ENCODE measurements at regions not wholly inside any gene's neighbourhood (a gene's known extent, or its start where the extent isn't known, plus 50 kb on each side); places are given as distances from the start of the nearest gene placed in this dataset.

- FAIRE-seq (no peak), ATAC-seq (no peak), DNase-seq (ENCODE audit: low read depth in 1 of 2, low spot score in 1 of 2) (no peak)
- H3K9me3 ChIP-seq = peaks cover 12% of the 10 kb centered on the region
- CTCF ChIA-PET = interaction anchor here (1.2 to 2.8 kb wide), 2 partner anchors 11 to 34 kb away, joined by 5 to 25 read pairs; no protein-coding TSS in a partner anchor
- TF ChIP-seq EHF (CRISPR knock-in tag; IDR thresholded peaks at IDR 0.05) = no peak
- TF ChIP-seq RNF2 (IDR thresholded peaks at IDR 0.05; ENCODE audit: borderline replicate concordance, low read depth) = no peak
- no peak for TF ChIP-seq POLR2AphosphoS2 (conservative IDR thresholded peaks at IDR 0.05; ENCODE audit: low read length)
- TF ChIP-seq ZNF302 (CRISPR knock-in tag; IDR thresholded peaks at IDR 0.05) = no peak
- no peak for TF ChIP-seq RARB (CRISPR knock-in tag; IDR thresholded peaks at IDR 0.05)
- TF ChIP-seq GATA3 (IDR thresholded peaks at IDR 0.05; ENCODE audit: borderline replicate concordance) = no peak
- no peak for TF ChIP-seq SREBF2 (IDR thresholded peaks at IDR 0.05)
- no peak for TF ChIP-seq TFCP2L1 (CRISPR knock-in tag; IDR thresholded peaks at IDR 0.05)
- TF ChIP-seq HOXA7 (CRISPR knock-in tag; IDR thresholded peaks at IDR 0.05) = no peak
- TF ChIP-seq, protein P1, sequence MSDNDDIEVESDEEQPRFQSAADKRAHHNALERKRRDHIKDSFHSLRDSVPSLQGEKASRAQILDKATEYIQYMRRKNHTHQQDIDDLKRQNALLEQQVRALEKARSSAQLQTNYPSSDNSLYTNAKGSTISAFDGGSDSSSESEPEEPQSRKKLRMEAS (IDR thresholded peaks at IDR 0.05) = no peak
- 66% methylated on average over 7 of the region's 7 CpGs for WGBS (ENCODE audit: missing lambda C conversion rate)
- H3K4me2 ChIP-seq = no peak overlapping the region
- POLR2A ChIA-PET = no interaction called here
- H3K4me1 ChIP-seq = no peaks in the 10 kb centered on the region
- no peak overlapping the region for H3K27ac ChIP-seq
- no peak overlapping the region for H3K4me3 ChIP-seq
These were observed 58.1 kb upstream of the SPTLC1 start for GRCh38 chr9:92173318-92173717.

GRCh38 chr9:92171822-92172221 is 56.6 kb upstream of the SPTLC1 start:
- DNase-seq (ENCODE audit: low read depth in 1 of 2, low spot score in 1 of 2) (no peak), FAIRE-seq (no peak), ATAC-seq (no peak)
- POLR2A ChIA-PET = no interaction called here
- no peak overlapping the region for H3K4me2 ChIP-seq
- H3K4me1 ChIP-seq = no peaks in the 10 kb centered on the region
- peaks cover 12% of the 10 kb centered on the region for H3K9me3 ChIP-seq
- CTCF ChIA-PET = interaction anchor here (1.2 to 2.8 kb wide), 2 partner anchors 32 kb away, joined by 3 to 25 read pairs; no protein-coding TSS in a partner anchor
- 20% methylated on average over 4 of the region's 9 CpGs for WGBS (ENCODE audit: missing lambda C conversion rate)
- H3K4me3 ChIP-seq = no peak overlapping the region
- no peak overlapping the region for H3K27ac ChIP-seq
- TF ChIP-seq SMC3 (IDR thresholded peaks at IDR 0.05) (no peak), HOXB5 (CRISPR knock-in tag; IDR thresholded peaks at IDR 0.05) (no peak), CHD4 (IDR thresholded peaks at IDR 0.05; ENCODE audit: borderline replicate concordance) (no peak), HES2 (IDR thresholded peaks at IDR 0.05) (no peak), KDM5A (IDR thresholded peaks at IDR 0.05) (no peak), CBX8 (IDR thresholded peaks at IDR 0.05) (no peak), GATA3 (IDR thresholded peaks at IDR 0.05; ENCODE audit: borderline replicate concordance) (no peak), EHMT2 (IDR thresholded peaks at IDR 0.05; ENCODE audit: low read depth) (no peak), CEBPB (IDR thresholded peaks at IDR 0.05) (no peak), RARB (CRISPR knock-in tag; IDR thresholded peaks at IDR 0.05) (no peak), POLR2AphosphoS2 (conservative IDR thresholded peaks at IDR 0.05; ENCODE audit: low read length) (no peak), BHLHE40 (IDR thresholded peaks at IDR 0.05; ENCODE audit: low read depth, low read length) (no peak), RCOR1 (IDR thresholded peaks at IDR 0.05; ENCODE audit: low read depth, low read length) (no peak), FOSL2 (IDR thresholded peaks at IDR 0.05) (no peak), FOSL2 (CRISPR knock-in tag; IDR thresholded peaks at IDR 0.05) (no peak), RAD21 (conservative IDR thresholded peaks at IDR 0.05 in 1 of 2, IDR thresholded peaks at IDR 0.05 in 1 of 2) (no peak), ZNF302 (CRISPR knock-in tag; IDR thresholded peaks at IDR 0.05) (no peak), ZSCAN20 (CRISPR knock-in tag; IDR thresholded peaks at IDR 0.05) (no peak), ZC3H11A (IDR thresholded peaks at IDR 0.05) (no peak), TP53 (CRISPR knock-in tag; IDR thresholded peaks at IDR 0.05) (no peak), PHF8 (IDR thresholded peaks at IDR 0.05; ENCODE audit: borderline replicate concordance, low read depth) (no peak)

DNA sequence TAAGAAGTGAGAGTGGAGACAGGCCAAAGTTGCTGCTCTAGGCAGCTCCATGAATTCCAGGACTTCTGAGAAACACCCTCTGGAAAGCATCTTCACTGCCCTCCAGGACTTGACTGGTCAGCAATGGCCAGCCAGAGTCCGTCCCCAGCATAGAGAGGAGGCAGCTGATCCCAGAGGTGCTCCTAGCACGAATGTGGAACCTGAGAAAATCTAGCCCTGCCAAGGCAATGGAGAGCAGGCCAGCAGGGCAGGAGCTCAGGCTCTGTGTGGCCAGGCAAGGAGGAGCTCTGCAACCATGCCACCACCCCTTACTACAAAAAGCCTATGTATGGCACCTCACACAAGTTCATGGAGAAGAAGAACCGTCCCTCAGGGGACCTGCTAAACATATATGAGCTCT is 56.1 kb upstream of the SPTLC1 start:
- ATAC-seq (peak in 1 of 2 experiments; percentile 20; a peak in 1 of 6 replicates), FAIRE-seq (no peak), DNase-seq (ENCODE audit: low read depth in 1 of 2, low spot score in 1 of 2) (no peak)
- Histone ChIP-seq H3K9me3 (peaks cover 12% of the 10 kb centered on the region), H3K4me2 (no peak overlapping the region), H3K27ac (no peak overlapping the region), H3K4me3 (no peak overlapping the region), H3K4me1 (no peaks in the 10 kb centered on the region)
- ChIA-PET CTCF (interaction anchor here (2.8 kb wide), 1 partner anchor 32 kb away, joined by 25 read pairs; no protein-coding TSS in a partner anchor), POLR2A (no interaction called here)
- WGBS (ENCODE audit: missing lambda C conversion rate) = 37% methylated on average over 3 of the region's 3 CpGs
- TF ChIP-seq, protein P2, sequence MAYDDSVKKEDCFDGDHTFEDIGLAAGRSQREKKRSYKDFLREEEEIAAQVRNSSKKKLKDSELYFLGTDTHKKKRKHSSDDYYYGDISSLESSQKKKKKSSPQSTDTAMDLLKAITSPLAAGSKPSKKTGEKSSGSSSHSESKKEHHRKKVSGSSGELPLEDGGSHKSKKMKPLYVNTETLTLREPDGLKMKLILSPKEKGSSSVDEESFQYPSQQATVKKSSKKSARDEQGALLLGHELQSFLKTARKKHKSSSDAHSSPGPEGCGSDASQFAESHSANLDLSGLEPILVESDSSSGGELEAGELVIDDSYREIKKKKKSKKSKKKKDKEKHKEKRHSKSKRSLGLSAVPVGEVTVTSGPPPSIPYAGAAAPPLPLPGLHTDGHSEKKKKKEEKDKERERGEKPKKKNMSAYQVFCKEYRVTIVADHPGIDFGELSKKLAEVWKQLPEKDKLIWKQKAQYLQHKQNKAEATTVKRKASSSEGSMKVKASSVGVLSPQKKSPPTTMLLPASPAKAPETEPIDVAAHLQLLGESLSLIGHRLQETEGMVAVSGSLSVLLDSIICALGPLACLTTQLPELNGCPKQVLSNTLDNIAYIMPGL (CRISPR knock-in tag; IDR thresholded peaks at IDR 0.05; ENCODE audit: borderline replicate concordance) = no peak
- TF ChIP-seq RNF2 (IDR thresholded peaks at IDR 0.05; ENCODE audit: borderline replicate concordance, low read depth) = no peak
- TF ChIP-seq BCL3 (IDR thresholded peaks at IDR 0.05) = no peak
- TF ChIP-seq RFX5 (IDR thresholded peaks at IDR 0.05) = no peak
- TF ChIP-seq KDM5A (IDR thresholded peaks at IDR 0.05) = no peak
- TF ChIP-seq, protein P1 (IDR thresholded peaks at IDR 0.05) = no peak
- no peak for TF ChIP-seq ELK1 (IDR thresholded peaks at IDR 0.05; ENCODE audit: low read depth, low read length)
- TF ChIP-seq ZFP36 (IDR thresholded peaks at IDR 0.05; ENCODE audit: borderline replicate concordance, partially characterized antibody) = no peak
- no peak for TF ChIP-seq EHMT2 (IDR thresholded peaks at IDR 0.05; ENCODE audit: low read depth)
